HG03439 (cell line): ENCODE measurements at regions not wholly inside any gene's neighbourhood (a gene's known extent, or its start where the extent isn't known, plus 50 kb on each side); places are given as distances from the start of the nearest gene placed in this dataset.
"Not testable (repeated sequence)": the region's sequence is repeated elsewhere in the genome, so short reads cannot be mapped to it uniquely, and the experiment has no call there.

Experiments used
- ATAC-seq: cut with Tn5 transposase; IDR thresholded peaks from one replicate; pipeline ENCODE4 v1.9.1; 2021; ENCODE audit warnings: mild to moderate bottlenecking, moderate library complexity; ENCODE audit not compliant: unreplicated experiment

DNA sequence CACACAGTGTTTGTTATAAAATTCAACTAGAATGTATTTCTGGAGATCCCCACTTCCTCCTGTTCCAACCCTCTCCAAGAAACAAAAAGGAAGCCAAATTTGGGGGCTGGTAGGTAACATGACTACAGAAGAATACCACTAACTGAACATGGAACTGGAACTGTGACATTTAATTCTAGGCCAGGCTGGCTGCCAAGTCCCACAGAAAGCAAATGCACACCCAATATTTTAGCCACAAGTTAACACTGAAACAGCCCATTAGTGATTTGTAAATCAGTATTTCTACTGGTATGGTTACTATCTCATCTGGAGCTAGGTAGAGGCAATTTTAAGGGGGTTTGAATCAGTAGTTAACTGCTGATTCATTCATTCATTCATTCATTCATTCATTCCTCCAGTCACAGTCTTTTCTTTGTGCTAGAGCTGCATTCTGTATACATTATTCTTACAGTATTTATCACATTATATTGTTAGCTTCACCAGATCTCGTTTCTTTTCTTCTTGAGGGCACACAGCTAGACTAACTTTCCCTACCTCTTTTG lies 131.7 kb upstream of the GDNF start:
- ATAC-seq: no peak

DNA sequence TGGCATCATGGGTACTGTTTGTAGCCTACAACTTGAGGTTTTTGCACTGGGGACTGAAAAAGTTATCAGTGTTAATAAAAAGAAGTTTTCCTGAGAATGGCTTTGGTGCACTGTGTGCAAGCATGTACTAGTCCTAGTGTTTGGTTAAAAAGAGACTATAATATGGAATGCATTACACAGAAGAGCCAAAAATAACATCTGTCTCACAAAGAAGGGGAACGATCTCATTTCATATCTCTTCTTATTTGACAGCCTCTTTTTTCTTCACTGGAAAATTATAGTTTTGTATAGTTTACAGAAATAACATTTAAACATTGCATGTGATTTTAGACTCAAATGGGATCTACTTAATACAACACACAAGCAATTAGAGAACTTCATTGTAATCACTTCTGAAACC lies 127.0 kb upstream of the GDNF start:
- no peak for ATAC-seq

DNA sequence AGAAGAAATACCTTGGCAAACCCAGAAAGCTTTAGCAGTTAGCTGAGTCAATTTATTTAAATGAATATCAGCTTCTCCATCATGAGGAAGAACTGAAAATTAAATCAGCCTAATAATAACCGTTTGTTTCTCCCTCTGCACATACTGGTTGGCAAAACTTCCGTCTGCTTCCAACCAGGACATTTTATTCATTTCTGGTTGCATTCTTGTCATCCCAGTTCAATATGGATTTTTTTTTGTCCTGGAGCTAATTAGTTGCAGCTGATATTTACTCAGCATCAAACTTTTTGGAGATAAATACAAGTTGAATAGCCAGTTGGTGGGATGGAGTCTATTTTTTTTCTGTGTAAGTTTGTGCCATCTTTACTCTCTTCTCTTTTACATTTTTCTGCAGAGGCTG lies 126.5 kb upstream of the GDNF start:
- no peak for ATAC-seq

DNA sequence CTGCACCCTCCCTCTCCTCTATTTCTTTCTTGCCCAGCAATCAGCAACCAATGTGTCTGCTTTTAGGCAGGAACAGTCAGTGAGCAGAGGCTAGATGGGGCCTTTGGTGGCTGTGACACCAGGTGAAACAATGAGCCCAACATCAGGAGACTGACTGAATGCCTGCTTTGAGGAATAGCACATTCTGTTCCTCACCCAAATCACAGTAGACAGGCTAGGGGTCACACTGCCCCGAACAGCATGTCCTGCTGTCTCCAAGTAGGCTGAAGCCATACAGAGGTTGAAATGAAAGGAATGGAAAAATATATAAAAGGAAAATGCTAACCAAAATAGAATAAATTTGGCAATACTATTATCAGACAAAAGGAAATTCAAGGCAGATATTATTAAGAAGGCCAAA lies 122.5 kb upstream of the GDNF start:
- no peak for ATAC-seq

DNA sequence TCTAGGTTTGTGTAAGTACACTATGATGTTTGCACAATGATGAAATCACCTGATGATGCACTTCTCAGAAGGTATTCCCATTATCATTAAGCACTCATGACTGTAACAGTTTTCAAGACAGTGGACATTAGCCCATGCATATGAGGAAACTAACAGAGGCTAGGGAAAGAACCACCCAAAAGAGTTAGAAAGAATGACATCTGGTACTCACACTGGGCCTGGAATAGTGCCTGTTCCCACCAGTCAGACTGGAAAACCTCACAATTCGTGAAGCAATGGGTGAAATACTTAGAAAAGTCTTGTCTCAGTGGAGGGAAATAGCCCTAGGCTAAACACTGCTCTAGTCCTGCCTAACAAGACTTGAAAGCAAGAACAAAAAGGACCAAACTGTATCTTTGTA lies 117.4 kb upstream of the GDNF start:
- ATAC-seq: no peak

DNA sequence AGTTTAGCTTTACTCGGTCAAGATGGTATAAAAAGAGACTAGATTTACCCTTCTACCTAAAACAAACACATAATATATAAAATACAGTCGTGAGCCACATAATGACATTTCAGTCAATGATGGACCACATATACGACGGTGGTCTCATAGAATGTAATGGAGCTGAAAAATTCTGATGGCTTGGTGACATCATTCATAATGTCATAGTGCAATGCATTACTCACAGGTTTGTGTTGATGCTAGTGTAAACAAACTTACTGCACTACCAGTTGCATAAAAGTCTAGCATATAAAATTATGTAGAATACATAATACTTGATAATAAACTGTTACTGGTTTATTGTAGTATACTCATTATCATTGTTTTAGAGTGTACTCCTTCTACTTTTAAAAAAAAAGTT lies 115.9 kb upstream of the GDNF start:
- no peak for ATAC-seq

DNA sequence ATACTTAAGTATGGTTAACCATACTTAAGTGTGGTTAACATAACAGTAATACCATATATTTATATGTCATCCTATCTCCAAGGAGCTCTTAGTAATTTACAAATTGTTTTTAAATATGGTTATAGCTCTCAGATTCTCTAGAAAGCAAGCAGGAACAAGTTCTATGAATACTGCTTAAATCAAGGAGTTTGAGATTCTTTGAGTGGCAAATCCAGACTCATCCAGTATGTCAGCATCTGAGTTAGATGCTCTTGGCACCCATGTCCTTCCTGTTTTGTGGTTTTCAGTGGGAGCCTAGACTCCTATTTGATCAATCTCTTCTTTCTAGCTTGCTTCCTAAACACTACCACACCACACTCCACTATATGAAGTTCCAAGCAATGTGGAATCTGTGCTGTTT lies 114.7 kb upstream of the GDNF start:
- no peak for ATAC-seq

DNA sequence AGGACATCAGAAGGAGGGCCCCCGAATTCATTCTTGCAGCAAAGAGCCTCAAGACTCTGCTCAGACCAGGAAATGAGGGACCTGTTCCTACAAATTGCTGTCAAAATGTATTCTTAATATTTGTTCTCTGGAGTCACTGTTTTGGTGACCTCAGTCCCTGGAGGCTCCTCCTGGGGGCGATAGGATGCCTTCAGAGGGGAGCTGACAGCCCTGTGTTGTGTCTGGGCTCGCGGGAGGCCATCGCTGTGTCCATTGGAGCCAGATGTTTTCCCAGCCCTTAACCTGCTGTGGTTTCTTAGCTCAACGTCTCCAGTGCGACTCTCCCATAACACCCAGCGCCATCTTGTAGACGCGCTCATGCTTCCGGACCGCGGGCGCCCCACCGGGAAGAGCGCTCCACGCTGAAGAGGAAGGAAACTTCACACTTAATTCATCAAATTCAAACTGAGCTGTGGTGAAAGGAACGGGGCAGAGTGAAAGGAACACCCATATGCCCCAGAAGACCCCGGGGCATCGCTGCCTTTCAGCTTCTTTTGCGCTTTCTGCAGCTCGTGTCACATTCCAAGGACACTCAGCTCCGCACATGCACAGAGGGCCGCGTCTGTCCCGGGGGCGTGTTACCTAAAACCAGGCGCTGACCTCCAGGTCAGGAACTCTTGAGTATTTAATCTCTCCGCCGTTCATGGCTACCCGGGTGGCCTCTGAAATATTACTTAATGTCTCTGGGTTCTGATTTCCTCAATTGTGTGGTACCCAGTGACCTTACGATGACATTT lies 112.3 kb upstream of the GDNF start:
- ATAC-seq: no peak

DNA sequence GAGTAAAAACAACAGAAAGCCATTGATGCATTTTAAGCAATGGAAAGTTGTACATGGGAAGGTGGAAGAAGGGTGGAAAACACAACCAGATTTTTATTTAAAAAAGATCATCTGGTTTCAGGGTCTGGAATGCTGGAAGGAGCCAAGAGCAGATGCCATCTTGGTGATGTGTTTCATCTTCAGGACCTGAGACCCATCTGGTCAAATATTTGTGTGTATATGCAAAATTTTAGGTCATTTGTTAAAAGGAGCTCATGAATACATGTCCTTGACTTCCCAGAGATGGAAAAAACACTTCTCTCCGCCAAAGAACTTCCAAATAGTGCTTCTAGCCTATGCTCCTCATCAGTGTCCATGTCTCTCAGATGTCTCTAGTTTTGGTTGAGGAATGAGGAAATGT lies 110.6 kb upstream of the GDNF start:
- no peak for ATAC-seq

DNA sequence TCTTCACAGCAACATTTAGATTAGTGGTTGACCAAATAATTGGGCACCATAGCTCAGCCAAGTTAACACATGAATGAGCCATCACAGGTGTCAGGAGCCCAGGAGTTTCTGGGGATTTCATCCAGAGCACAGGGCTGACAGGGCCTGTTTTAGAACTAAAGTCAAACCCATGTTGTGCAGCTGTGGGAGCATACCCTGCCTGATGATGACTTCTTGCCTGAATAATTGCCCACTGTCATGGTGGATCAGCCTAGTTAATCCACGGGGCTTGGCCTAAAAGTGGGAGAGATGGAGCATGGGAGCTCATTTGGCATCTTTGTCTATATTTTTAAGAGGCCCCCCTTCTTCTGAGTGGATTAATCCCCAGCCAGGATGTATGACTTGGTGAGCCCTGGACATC lies 105.6 kb upstream of the GDNF start:
- no peak for ATAC-seq

DNA sequence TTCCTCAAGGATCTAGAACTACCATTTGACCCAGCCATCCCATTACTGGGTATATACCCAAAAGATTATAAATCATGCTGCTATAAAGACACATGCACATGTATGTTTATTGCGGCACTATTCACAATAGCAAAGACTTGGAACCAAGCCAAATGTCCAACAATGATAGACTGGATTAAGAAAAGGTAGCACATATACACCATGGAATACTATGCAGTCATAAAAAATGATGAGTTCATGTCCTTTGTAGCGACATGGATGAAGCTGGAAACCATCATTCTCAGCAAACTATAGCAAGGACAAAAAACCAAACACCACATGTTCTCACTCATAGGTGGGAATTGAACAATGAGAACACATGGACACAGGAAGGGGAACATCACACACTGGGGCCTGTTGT lies 103.3 kb upstream of the GDNF start:
- ATAC-seq: not testable (repeated sequence)

DNA sequence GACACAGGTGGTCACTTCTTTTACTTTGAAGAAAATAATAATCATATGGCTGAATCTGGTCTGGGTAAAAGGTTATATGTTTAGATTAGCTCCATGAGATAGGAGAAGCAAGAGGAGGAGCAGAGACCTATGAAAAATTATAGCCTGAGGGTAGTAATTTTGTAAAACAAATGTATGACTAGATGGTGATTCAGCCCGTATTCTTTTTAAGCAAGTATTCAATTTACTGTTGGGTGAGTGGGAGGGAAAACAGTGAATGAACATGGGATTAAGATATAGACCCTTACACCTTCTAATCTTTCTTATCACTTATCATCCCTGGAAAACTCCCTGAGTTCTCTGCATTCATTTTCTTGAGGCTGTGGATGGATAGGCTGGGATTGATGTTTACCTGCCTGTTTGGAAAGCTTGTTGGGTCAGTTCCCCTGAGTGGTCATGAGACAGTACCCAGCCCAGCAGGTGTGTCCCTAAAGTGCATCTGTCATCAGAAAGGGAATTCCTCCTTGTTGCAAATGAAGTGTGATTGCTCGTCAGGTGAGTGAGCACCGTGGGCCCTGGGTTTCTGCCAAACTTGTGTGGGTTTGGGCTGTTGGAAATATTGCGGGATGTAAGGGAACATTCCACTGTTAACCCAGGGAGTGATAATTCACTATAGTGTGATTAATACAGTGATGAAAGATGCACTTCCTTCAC lies 101.2 kb upstream of the GDNF start:
- ATAC-seq: no peak

DNA sequence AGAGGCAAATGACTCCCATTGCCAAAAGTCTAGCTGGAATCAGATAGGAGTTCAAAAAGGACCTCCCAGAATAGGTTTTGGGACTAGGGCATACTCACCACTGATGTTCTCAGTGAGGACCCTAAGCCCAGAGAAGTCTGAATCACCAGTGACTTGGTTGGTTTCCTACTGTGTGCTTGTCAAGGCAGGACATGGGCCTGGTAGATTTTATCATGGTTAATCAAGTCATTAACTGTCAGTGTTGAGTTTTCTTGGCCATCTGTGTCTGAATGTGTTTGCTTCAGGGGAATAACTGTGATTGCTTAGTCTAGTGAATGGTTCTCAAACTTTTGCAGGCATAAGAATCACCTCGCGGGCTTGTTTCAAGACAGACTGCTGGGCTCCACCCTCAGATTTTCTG lies 99.0 kb upstream of the GDNF start:
- no peak for ATAC-seq

DNA sequence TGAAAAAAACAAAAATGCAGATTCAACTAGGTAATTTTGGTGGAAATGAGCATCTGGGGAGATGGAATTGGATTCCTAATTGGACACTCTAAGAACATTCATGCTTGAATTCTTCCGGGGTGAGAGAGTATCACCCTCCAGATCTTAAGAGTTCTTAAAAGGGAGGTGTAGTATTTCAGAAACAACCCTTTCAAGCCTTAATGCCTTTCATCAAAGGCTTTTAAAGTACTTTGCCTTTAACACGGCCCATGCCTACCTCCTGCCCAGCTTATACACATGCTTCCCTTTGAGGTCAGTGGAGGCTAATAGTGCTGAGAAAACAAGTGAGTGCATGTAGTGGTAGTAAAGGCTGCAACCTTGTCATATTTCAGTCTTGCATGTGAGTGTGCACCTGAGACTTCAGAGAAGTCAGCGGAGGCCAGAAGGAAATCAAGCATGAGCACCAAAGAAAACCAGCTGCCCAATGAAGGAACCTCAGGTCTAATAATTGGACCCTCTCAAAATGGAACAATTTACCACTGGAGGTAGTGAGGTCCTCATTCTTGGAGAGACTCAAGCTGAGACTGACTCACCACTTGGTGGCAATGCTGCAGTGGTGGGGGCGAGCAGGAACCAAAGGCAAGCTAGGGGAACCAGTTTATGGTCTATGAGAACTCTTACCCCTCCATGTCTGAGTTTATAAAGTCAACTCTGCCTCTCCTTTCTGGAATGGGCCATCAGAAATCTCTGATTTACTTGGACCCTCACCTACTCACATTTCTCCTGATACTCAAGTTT lies 98.4 kb upstream of the GDNF start:
- ATAC-seq: no peak

DNA sequence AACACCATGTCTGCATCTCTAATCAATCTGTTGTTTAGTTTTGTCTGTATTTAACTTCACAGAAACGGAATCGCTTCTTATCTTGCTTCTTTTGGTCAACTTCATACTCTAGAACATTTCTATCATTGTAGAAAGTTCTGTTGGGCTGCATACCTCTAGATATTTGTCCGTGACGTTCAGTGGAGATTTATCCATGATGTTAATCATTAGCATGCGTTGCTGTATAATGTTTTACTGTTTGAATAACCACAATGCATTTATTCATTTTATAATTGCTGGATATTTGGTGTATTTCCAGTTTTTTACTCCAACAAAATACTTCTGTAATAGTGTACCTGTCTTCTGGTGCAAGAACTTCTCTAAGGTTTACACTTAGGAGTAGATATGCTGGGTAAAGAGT lies 96.2 kb upstream of the GDNF start:
- no peak for ATAC-seq

DNA sequence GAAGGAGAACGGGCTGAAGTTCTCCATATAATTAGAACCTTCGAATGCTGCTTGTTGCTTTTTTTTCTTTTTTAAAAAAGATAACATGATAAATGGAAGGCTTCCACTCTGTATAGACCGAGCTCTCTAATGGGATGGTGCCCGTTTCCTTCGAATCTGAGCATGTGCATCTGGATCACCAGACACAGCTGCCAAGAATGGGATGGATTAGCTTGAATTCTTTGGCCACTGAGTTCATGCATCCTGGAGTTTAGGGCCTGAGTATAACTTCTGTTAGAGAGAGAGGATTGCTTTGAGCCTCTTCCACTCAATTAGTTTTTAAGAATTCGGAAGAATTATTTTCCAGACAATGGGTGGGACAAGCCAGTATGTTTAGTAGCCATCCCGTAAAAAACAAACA lies 93.7 kb upstream of the GDNF start:
- no peak for ATAC-seq

DNA sequence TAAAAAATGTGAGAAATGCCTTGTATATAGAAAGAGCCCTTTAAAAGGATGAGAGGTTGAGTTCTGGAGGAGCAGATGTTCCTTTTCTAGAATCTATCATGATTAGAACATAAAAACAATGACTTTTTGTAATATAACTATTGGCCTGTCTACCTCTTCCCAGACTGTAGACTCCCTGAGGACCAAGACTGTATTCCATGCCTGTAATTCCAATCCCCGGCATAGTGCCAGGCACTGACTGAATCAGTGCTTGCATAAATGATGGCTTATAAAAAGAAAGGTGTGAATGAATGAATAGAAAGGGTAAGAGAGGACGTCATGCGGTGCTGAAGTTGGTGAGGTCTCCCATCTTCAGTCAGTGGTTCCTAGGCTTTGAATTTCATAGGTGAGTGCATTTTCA lies 92.6 kb upstream of the GDNF start:
- ATAC-seq: no peak

DNA sequence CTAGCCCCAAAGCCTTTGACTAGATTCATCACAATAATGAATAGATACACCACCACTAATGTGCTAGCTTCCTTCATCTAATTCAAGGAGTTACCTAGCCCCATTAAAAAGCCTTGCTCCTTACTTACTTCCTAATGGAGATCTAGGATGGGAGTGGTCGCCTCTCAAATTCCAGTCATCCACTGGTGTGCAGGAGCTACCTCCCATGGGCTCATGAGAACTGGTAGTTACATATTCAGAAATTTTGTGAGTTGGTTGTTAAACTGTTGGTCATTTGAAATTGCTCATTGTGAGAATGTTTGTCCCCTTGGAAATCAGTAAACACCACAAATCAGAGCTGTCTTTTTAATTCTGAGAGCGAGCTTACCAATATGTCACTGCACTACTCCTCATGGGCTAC lies 91.7 kb upstream of the GDNF start:
- ATAC-seq: no peak

DNA sequence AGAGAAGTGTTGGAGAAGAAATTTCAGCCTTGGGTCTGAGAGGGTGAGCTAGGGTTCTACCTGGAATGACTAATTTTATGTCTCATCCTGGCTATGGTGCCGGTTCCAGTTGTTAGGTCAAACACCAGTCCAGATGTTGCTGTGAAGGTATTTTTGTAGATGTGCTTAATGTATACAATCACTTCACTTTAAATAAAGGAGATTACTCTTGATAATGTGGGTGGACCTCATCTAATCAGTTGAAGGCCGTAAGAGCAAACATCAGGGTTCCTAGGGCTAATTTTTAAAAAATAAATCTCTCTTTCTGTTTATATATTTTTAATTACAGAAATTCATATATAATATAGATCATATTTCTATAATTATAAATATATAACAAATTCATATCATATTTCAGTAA lies 90.5 kb upstream of the GDNF start:
- no peak for ATAC-seq

DNA sequence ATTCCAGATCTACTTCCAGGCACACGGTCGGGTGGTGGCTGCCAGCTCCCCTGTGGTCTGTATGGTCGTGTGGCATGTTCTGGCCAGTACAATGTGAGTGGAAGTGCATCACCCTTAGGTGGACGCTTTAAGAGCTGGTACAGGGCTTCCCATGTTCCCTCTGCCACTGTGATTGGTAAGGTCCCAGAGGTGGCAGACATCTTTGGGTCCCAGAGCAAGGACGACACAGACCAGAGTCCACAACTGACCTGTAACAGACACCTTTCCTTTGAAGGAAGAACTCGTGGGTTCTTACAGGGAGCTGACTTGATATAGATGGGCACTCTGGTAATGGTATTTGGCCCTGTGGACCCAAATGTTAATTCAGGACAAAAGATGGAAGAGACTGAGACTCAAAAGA lies 90.0 kb upstream of the GDNF start:
- no peak for ATAC-seq

DNA sequence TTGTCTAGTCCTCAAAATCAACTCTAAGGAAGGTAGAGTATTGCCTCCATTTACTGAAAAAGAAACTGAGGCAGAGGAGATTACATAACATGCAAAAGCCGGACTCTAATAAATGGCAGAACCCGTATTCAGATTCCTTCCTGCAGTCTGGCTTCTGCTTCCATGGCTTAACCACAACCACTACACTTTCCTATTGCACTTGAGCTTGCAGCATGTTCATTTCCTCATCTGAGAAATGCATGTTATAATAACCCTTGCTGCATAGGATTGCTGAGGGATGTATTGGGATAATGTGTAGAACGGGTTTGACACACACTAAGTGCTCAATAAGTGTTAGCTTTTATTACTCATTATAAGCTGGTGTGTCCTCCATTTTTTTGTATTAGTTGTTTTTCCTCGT lies 87.9 kb upstream of the GDNF start:
- not testable (repeated sequence) for ATAC-seq

DNA sequence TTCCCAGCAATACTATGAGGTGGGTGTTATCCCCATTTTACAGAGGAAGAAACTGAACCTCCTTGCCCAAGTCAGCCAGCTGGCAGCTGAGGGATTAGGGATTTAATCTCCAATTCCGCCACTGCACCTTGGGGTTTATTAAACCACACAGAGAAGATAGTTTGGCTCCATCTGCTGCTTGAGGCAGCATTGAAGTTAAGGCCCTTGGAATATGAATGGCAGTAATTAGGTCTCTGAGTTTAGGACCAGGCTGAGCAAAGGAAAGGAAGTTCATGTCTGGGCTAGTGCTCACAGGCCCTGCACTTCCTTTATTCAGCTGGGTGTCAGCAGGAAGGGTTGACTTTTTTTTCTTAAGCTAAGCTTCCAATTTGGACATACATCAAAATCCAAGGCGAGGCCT lies 86.9 kb upstream of the GDNF start:
- ATAC-seq: no peak
